GM23338 (cell line): ENCODE measurements at regions not wholly inside any gene's neighbourhood (a gene's known extent, or its start where the extent isn't known, plus 50 kb on each side); places are given as distances from the start of the nearest gene placed in this dataset.

ENCODE experiments used
- EZH2phosphoT487 ChIP-seq: fragments of 200-600 bp; sonication (generic); IDR thresholded peaks from one replicate; pipeline ENCODE4 v1.8.1; 2018; ENCODE audit warnings: antibody characterized with exemption; ENCODE audit not compliant: unreplicated experiment
- JUNB ChIP-seq: IDR thresholded peaks from one replicate; pipeline ENCODE4 v1.6.1; 2016; ENCODE audit warnings: antibody characterized with exemption; ENCODE audit not compliant: unreplicated experiment
- NANOG ChIP-seq: IDR thresholded peaks from 2 replicates; pipeline ENCODE4 v1.6.1; 2016; ENCODE audit warnings: antibody characterized with exemption, borderline replicate concordance
- POLR2AphosphoS5 ChIP-seq: IDR thresholded peaks from 2 replicates; pipeline ENCODE4 v1.6.1; 2016; ENCODE audit warnings: antibody characterized with exemption, low read depth
- TF ChIP-seq, protein P1 (sequence below), 2 experiments: fragments of 200-600 bp in 1 of 2; sonication (generic) in 1 of 2; conservative IDR thresholded peaks; 2 replicates each; pipeline versions ENCODE4 v1.5.1 to v1.6.1; 2016 to 2017; ENCODE audit warnings: antibody characterized with exemption in 2 of 2, low read depth in 2 of 2, mild to moderate bottlenecking in 2 of 2, moderate library complexity in 1 of 2

GRCh38 chr6:66740346-66740745, 1033.3 kb upstream of the EYS start:
- TF ChIP-seq POLR2AphosphoS5 (no peak), EZH2phosphoT487 (no peak), NANOG (no peak), JUNB (no peak)
- TF ChIP-seq, protein P1, sequence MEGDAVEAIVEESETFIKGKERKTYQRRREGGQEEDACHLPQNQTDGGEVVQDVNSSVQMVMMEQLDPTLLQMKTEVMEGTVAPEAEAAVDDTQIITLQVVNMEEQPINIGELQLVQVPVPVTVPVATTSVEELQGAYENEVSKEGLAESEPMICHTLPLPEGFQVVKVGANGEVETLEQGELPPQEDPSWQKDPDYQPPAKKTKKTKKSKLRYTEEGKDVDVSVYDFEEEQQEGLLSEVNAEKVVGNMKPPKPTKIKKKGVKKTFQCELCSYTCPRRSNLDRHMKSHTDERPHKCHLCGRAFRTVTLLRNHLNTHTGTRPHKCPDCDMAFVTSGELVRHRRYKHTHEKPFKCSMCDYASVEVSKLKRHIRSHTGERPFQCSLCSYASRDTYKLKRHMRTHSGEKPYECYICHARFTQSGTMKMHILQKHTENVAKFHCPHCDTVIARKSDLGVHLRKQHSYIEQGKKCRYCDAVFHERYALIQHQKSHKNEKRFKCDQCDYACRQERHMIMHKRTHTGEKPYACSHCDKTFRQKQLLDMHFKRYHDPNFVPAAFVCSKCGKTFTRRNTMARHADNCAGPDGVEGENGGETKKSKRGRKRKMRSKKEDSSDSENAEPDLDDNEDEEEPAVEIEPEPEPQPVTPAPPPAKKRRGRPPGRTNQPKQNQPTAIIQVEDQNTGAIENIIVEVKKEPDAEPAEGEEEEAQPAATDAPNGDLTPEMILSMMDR (conservative IDR thresholded peaks at IDR 0.05; ENCODE audit: low read depth in 2 of 2): no peak
